ENCODE measurements at regions not wholly inside any gene's neighbourhood (a gene's known extent, or its start where the extent isn't known, plus 50 kb on each side); places are given as distances from the start of the nearest gene placed in this dataset.

DNA sequence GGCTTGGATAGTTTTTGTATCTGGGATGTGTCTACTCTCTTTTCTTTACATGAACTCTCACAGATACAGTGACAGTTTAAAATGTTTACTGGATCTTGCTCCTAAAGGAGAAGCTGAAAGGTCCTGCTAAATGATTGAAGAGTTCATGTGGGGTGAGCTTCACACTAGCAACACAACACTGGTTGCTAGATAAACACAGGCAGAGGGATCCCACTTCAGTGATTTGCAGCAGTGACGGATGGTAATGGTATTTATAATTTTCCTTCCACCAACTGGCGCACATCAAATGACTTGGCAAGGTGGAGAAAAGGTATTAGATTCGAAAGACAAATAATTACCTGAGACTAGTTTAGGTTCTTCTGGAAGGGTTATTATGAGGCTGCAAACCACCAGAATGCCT, 270.2 kb downstream of the TBX15 start:
- DNase-seq, result no peak

DNA sequence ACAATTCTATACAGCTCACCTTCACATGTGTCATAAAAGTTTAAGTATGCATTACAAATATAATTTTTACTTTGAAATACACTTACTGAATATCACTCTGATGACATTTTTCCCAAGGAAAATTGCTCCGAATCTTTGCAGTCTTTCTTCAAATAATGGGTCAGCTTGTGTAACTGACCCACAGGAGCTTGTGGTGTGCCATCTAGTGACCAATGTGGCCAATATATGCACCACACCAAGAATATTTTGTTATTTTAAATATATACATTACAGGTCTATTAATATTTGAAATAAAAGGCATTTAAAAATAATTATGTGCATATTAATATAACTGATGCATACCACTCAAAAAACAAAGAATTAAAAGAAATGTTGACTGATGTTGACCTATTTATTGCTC, 271.4 kb downstream of the TBX15 start:
- DNase-seq, result no peak

DNA sequence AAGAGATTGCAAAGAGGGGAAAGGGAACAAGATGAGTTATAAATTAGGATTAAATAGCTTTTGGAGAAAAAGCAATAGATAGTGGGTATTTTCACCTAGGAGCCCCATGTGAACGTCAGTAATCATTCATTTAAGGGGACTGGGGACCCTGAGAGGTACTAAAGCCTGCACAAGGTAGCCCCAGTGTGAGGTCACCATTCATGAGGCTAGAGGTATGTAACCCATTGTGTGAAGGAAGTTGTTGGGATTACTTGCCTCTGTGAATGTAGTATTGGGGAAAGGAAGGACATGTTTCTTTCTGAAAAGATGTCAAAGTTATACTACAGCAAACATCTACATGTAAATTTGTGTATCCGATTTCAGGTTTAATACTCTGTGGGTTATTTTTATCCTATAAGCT, 276.8 kb downstream of the TBX15 start:
- DNase-seq, result no peak

DNA sequence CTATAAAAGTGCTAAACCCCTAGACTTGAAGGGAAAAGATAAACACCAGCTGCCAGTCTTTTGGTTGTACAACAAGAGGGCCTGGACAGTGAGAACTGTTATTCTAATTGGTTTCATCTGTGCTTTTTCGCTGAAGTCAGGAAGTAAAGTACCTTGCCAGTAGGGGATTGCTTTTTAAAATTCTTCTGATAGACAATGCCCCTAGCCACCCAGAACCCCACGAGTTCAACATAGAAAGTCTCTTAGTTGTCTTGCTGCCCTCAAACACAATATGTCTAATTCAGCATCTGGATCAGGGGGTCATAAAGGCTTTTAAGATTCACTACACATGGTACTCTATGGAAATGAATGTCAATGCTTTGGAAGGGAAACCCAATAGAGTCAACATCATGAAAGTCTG, 289.2 kb downstream of the TBX15 start:
- no peak for DNase-seq

DNA sequence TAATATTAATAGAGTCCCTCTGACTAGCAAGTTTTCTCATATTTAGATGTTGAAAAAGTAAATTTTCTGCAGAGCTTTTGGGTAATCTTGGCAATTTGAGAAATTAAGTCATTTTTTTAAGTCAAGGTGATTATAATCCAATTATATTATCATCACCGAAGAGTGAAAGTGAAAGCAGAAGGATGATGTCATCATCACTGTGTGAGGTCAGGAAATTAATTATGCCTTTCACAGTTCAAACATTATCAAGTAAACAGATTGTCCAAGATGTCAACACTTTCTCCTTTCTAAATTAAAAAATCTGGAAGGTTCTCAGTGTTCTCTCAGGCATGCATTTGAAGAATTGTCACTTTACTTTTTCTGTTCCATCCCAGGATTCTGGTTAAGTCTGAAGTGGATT, 296.0 kb downstream of the TBX15 start:
- no peak for DNase-seq

DNA sequence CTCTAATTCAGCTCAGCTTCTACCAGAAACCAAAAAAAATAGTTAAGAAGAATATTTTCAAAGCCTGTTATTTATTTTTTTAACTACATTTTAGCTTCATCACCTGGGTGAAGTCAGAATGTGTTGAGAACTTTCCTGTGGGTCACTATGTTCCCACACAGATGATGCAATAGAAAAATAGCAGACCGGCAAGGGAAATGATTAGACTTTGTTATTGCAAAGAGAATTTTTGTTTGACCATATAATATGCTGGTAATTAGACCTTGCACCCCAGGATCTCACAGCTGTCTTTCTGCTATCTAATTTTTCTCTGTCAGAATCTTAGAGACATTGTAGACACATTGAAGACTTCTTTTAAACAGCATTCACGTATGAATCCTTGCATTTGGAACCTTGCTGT, 299.3 kb downstream of the TBX15 start:
- no peak for DNase-seq

DNA sequence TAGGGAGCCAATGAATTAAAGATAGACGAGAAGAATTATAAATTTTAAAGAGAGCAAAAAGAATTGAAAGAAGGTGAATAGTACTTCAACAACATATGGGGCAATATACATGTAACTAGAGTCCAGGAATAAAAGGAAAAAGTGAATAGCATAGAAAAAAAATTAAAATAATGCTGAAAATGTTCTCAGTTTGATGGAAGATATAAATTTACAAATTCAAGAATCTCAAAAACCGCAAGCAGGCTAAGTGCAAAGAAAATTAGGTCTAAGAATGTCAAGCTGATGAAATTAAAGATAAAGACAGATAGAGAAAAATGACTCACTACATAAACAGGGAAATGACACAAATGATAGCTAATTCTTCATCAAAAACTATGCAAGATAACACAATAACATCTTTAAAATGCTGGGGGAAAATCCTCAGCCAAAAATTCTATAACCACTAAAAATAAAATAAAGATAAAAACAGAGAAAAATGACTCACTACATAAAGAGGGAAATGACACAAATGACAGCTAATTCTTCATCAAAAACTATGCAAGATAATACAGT, 326.3 kb downstream of the TBX15 start:
- DNase-seq, result no peak

DNA sequence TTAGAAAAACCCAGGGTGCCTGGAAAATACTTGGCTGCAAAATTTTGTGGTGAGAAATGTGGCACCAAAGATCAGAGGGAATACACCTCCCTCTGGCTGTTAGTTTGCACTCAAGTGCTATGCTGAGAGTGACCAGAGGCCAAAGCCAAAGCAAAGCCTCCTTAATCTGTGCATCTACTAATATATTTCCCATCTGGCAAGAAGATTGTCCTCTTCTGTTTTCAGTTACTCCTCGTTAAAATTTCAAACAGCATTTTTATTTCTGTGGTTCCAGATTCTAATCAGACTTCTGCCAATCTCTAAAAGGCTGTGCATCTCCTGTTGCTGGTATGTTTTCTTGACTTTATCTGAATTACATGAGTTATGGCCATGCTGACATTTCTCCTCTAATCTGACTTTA, 327.4 kb downstream of the TBX15 start:
- DNase-seq, result no peak

DNA sequence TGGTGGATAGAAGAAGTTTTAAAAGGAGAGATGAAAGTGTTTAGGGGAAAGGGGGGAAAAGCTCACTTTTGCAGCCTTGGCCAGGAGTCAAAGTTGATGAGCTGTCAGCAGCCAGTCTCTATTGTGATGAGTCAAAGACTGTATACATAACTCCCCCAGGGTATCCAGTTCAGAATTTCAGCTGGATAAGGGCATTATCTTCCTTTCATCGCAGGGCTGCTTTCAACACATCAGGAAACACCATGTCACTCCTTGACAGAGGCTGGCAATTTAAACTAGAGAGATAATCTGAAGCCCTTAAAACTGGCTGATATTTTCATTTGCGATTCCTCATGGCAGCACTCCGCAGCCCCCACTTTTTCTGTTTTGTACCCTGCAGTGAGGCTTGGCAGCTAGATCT, 328.5 kb downstream of the TBX15 start:
- DNase-seq, result no peak

DNA sequence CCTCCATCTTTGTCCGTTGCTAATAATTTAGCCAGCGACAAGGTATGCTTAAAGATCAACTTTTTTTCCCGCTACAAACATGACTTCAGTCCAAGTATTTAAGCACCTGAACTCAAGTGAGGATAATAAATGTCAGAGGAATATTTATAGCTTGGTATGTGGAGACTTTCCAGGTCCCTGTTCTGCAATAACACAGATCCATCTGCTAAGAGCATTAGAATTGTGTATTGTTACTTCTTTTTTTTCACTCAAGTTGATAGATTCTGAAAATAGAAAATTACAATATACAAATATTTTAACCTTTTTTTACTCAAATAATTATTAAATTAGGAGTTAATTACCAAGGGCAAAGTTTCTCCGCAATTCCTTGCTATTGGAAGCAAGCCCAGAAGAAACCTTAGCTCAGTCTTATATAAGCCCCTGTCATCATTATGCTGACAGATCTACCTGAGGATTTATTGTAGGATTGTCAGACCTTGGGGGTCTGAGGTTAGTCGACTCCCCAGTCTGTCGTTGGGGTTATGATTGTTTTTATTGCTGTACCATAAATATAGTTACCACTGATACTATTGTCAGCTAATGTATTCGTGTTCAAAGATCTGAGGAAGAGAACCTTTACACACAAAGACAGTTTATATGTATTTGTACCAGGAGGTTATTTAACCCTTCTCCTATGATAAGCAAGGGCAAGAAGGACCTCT, 337.9 kb downstream of the TBX15 start:
- DNase-seq, result peak; percentile 33

DNA sequence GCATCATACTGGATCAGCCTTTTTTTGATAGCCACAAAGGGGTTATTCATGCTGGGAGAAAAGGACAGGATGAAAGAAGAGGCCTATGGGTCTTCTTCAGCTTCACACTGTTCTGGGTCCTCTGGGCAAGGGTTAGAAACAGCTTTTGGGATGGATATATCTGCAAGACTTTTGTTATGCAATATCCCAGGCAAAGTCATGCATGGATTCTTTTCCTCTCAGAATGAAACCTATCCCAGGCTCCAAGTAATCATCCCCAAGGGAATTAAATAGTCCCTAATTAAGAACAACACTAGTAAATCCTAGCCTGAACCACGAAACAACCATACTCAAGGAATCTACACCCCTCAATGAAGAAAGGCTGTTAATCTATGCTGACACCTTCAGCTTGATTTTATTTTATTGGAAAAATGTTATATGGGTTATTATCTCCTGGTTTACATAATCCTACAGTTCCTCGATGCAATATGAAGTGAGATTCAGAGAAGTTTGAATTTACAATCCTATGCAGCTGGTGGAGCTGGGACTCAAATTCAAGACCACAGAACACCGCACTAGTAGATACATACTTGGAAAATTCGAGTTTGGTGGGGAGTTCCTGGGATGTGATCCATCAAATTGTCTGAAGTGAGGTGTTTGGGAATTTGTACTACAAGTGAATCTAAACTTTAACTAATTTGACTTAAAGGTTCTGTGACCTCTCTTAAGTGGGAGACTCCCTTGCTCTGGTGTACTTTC, 338.6 kb downstream of the TBX15 start:
- peak; percentile 26 for DNase-seq

DNA sequence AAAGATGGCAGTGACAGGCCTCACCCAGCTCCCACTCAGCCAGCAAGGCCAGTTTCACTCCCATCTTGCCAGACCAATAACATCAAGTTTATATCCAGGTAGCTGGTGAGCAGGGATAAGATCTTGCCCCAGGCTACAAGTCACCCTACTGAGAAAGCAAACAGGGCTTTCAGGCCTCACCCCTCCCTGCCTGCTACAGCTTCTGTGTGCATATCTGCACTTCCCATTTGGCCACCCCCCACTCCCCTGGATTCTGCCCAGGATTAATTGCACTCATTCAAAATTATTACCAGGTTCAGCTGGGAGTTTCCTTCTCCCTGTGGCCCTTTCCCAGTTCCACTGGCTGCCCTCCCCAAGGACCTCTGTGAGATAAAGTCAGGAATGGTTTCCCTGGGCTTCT, 352.1 kb downstream of the TBX15 start:
- no peak for DNase-seq

DNA sequence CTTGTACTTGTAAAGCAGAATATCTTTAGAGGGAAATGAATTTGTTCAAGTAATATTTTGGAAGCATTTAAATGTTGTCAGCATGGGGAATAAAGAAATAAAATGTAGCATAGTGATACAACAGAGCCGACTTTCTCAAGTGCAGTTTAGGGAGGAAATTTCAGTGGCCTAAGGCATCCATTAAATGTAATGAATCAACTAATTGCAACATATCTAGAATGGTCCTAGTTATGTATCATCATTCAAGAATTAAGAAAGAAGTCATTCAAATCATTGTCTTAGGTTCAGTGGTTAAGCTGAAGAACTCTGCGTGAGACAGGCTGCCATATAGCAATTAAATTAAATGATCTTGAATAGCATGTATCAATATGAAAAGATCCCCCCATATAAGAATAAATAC, 360.7 kb downstream of the TBX15 start:
- no peak for DNase-seq

DNA sequence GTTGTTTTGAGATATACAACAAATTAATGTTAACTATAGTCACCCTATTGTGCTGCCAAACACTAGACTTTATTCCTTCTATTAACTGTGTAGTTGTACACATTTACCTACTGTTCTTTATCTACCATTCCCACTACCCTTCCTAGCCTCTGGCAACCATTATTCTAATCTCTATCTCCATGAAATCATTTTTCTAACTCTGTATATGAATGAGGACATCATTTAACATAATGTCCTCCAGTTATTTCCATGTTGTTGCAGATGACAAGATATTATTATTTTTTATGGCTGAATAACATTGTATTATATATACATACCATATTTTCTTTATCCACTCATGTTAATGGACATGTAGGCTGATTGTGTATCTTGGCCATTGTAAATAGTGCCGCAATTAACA, 366.3 kb downstream of the TBX15 start:
- no peak for DNase-seq

DNA sequence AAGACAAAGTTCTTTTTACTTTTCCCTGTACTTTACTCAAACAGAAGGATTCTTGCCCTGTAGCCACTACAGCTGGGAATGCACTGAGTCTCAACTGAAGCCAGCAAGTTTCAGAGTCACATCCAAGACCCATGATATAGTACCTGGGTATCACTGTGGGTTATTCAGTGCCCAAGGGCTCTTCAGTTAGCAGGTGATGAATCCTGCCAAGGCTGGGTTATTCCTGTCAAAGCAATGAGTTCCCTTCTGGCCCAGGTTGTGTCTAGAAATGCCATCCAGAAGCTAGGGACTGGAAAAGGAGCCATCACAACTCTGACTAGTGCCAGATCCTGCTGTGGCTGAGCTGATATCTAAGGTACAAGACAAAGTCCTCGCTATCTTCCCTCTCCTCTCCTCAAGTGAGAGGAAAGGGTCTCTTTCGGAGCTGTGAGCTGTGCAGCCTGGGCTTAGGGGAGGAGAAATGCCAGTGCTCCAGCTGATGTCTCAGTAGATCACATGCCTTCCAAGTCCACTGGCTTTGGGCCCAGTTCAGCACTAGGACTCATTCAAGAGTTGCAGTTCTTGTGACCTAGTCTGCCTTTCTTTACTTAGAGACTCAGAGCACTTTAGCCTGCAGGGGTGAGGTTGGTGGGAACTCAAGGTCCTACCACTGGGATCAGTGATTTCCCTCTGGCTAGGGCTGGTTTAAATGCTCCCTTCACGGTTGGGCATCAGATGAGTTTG, 369.4 kb downstream of the TBX15 start:
- DNase-seq, result peak; percentile 8

DNA sequence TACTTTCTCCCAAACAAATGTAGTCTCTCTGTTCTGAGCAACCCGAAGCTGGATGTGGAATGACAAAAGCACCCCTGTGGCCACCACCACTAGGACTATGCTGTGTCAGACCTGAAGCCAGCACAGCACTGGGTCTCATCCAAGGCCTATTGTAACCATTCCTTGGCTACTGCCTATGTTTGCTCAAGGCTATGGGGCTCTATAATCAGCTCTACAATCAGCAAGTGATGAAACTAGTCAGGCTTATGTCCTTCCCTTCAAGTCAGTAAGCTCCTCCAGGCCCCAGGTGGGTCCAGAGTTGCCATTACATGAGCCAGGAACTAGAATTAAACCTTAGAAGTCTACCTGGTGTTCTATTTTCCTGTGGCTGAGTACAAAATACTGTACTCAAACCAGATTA, 370.2 kb downstream of the TBX15 start:
- DNase-seq, result no peak

DNA sequence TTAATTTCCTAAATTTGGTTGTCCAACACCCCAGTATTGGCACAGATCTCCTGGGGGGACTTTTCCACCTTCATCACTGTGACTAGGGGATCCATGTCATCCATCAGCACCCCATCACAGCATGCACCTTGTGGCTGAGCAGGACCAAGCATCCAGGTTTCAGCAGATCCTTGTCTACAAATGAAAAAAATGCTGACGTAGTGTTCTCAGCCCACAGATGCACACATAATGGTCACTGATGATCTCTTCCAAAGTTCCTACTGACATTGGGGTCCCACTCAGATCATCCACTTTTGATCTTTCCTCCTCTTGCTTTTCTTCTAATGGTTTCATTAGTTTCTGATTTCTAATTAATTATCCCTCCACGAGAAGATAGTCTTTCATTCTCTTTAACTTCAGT, 373.1 kb downstream of the TBX15 start:
- no peak for DNase-seq

DNA sequence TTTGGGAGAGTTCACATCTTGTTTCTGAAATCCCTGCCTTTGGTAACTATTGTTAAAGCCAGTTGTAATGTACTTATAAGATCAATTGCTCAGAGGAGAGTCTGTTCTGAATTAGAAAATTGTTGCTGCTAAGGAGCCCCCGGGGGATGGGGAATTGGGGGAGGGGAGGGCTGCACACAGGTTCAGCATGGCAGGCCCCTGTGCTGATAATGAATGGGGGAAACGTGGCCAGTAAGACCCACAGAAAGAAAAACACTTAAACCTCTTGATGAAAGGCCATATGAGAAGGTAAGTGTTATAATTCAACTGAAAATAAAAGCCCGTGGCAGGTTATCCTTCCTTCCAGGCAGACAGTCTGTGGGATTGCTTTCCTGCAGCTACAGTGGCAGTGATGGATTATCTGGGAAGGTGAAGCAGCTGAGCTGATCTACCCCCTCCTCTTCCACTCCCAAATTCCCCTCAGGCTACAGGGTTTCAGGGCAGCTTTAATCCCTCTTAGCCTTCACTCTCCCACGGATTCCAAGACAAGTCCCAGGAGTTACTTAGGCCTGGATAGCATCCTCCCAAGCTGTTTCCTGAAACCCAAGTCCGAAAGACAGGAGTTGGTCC, 398.8 kb downstream of the TBX15 start:
- no peak for DNase-seq

DNA sequence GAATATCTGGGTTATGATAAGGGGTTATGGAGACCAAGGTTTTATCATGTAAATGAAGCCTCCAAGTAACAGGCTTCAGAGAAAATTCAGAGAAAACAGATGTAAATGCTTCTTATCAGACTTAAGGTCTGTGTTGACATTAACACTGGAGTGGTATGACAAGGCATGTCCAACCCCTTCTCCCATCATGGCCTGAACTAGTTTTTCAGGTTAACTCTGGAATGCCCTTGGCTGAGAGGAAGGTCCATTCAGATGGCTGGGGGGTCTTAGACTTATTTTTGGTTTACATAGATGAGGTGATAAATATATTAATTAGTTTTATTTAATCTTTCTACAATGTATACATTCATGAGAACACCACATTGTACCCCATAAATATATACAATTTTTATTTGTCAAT, 399.6 kb downstream of the TBX15 start:
- no peak for DNase-seq

DNA sequence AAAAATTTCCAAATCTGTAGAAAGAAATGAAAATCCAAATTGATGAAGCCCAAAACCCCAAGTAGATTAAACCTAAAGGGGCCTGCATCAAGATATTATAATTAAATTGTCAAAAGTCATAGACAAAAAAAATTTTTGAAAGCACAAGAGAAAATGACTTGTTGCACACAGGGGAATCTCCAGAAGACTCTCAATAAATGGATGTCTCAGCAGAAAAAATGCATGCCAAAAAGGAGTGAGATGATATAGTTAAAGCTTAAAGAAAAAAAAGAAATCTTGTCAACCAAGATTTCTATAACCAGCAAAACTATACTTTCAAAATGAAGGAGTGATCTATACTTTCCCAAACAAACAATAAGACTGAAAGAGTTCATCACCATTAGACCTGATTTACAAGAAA, 393.2 kb upstream of the SPAG17 start:
- DNase-seq, result no peak

DNA sequence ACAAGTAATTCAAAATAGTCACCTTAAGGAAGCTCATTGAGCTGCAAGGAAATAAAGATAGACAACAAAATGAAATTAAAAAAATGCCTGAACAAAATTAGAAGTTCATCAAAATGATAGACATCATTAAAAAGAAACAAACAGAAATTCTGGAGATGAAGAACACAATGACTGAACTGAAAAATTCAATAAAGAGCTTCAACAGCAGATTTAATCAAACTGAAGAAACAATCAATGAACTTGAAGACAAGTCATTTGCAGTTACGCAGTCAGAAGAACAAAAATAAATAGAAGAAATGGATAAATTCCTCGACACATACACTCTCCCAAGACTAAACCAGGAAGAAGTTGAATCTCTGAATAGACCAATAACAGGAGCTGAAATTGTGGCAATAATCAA, 390.0 kb upstream of the SPAG17 start:
- DNase-seq, result no peak

DNA sequence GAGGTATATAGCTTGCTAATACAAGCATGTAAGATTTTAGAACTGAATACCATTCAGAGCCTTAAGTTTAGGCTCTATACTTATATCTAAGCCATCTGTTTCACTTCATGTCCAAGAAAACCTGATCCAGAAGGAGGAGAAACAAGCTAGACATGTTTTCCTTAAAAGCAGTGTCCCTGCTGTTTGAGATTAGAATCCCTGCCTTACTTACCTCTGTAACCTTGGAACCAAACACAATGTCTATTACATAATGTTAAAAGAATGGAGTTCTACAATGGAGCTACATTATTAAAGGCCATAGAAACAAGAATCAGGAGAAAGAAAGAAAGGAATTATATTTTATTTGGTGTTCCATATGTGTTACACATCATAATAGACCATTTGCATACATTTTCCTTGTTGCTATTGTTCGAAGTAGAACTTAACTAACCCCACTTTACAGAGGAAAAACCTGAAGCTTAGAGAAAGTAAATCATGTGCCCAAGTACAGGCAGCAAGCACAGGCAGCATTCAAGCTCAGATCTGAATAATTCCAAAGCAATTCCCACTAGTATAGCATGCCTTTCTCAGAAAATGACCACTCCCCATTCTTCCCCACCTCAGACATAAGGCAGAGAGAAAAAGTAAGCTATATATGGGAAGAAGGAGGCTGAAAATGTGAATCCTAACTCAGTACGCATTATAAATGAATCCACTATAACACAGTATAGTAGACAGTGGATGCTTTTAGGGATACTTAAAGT, 380.1 kb upstream of the SPAG17 start:
- no peak for DNase-seq
